SK-N-MC (cell line): ENCODE measurements at regions not wholly inside any gene's neighbourhood (a gene's known extent, or its start where the extent isn't known, plus 50 kb on each side); places are given as distances from the start of the nearest gene placed in this dataset.

Experiments
- EZH2 ChIP-seq: fragments of 200-600 bp; sonication (generic); IDR thresholded peaks from one replicate; pipeline ENCODE4 v1.6.1; 2017; ENCODE audit warnings: antibody characterized with exemption
- FOXP2 ChIP-seq: optimal IDR thresholded peaks from 2 replicates; pipeline ENCODE3; 2011; ENCODE audit warnings: mild to moderate bottlenecking, moderate library complexity; ENCODE audit not compliant: insufficient read depth; ENCODE audit errors: extremely low read length, control extremely low read depth
- POLR2AphosphoS5 ChIP-seq: IDR thresholded peaks from 2 replicates; pipeline ENCODE4 v1.6.1; 2012; ENCODE audit warnings: mild to moderate bottlenecking, low read depth, low read length, borderline replicate concordance

- TF ChIP-seq EZH2: no peak
- no peak for TF ChIP-seq POLR2AphosphoS5
- TF ChIP-seq FOXP2: no peak
These were observed 876.6 kb downstream of the TUSC7 start for GRCh38 chr3:117586161-117586560.
